ENCODE measurements at regions not wholly inside any gene's neighbourhood (a gene's known extent, or its start where the extent isn't known, plus 50 kb on each side); places are given as distances from the start of the nearest gene placed in this dataset.
"Not testable (repeated sequence)": the region's sequence is repeated elsewhere in the genome, so short reads cannot be mapped to it uniquely, and the experiment has no call there.

- ChIA-PET CTCF (no interaction called here), POLR2A (no interaction called here)
- Mint-ChIP-seq H3K9me3 (no peaks in the 10 kb centered on the region), H3K27ac (no peak overlapping the region), H3K27me3 (no peaks in the 10 kb centered on the region), H3K4me3 (no peak overlapping the region), H3K36me3 (ENCODE audit: low read depth) (no peaks in the 10 kb centered on the region), H3K4me1 (no peaks in the 10 kb centered on the region)
- DNase-seq: no peak
Observed at GRCh38 chr6:112906726-112907125, 559.6 kb downstream of the RFPL4B start.

- no peaks in the 10 kb centered on the region for H3K27me3 Mint-ChIP-seq
- H3K27ac Mint-ChIP-seq: no peak overlapping the region
- peaks cover 2% of the 10 kb centered on the region for H3K9me3 Mint-ChIP-seq
- H3K36me3 Mint-ChIP-seq (ENCODE audit: low read depth): no peaks in the 10 kb centered on the region
- POLR2A ChIA-PET: no interaction called here
- no peak for DNase-seq
- H3K4me3 Mint-ChIP-seq: no peak overlapping the region
- CTCF ChIA-PET: no interaction called here
- no peaks in the 10 kb centered on the region for H3K4me1 Mint-ChIP-seq
Observed at GRCh38 chr6:112909781-112910180, 562.7 kb downstream of the RFPL4B start.

GRCh38 chr6:112910256-112910655 is 563.1 kb downstream of the RFPL4B start:
- Mint-ChIP-seq H3K36me3 (ENCODE audit: low read depth) (no peaks in the 10 kb centered on the region), H3K9me3 (peaks cover 2% of the 10 kb centered on the region), H3K27ac (no peak overlapping the region), H3K4me1 (no peaks in the 10 kb centered on the region), H3K4me3 (no peak overlapping the region), H3K27me3 (no peaks in the 10 kb centered on the region)
- ChIA-PET CTCF (no interaction called here), POLR2A (no interaction called here)
- DNase-seq: no peak

GRCh38 chr6:112911959-112912358 is 564.8 kb downstream of the RFPL4B start:
- CTCF ChIA-PET: no interaction called here
- H3K9me3 Mint-ChIP-seq: peaks cover 2% of the 10 kb centered on the region
- no peaks in the 10 kb centered on the region for H3K4me1 Mint-ChIP-seq
- DNase-seq: no peak
- POLR2A ChIA-PET: no interaction called here
- no peak overlapping the region for H3K4me3 Mint-ChIP-seq
- H3K27ac Mint-ChIP-seq: no peak overlapping the region
- H3K36me3 Mint-ChIP-seq (ENCODE audit: low read depth): no peaks in the 10 kb centered on the region
- H3K27me3 Mint-ChIP-seq: no peaks in the 10 kb centered on the region

- H3K27me3 Mint-ChIP-seq: no peaks in the 10 kb centered on the region
- no peak overlapping the region for H3K4me3 Mint-ChIP-seq
- CTCF ChIA-PET: no interaction called here
- H3K27ac Mint-ChIP-seq: no peak overlapping the region
- H3K36me3 Mint-ChIP-seq (ENCODE audit: low read depth): no peaks in the 10 kb centered on the region
- POLR2A ChIA-PET: no interaction called here
- no peak for DNase-seq
- no peaks in the 10 kb centered on the region for H3K4me1 Mint-ChIP-seq
- H3K9me3 Mint-ChIP-seq: peaks cover 2% of the 10 kb centered on the region
Observed at GRCh38 chr6:112912416-112913101, 565.4 kb downstream of the RFPL4B start.

- not testable (repeated sequence) for H3K4me3 Mint-ChIP-seq; H3K36me3 Mint-ChIP-seq (ENCODE audit: low read depth)
Observed at GRCh38 chr6:112919744-112920143, 572.6 kb downstream of the RFPL4B start.

GRCh38 chr6:112920994-112921393 is 573.9 kb downstream of the RFPL4B start:
- H3K4me1 Mint-ChIP-seq: no peaks in the 10 kb centered on the region
- DNase-seq: no peak
- no peak overlapping the region for H3K4me3 Mint-ChIP-seq
- POLR2A ChIA-PET: no interaction called here
- H3K27ac Mint-ChIP-seq: no peak overlapping the region
- CTCF ChIA-PET: no interaction called here
- H3K9me3 Mint-ChIP-seq: peaks cover 5% of the 10 kb centered on the region
- H3K36me3 Mint-ChIP-seq (ENCODE audit: low read depth): no peaks in the 10 kb centered on the region
- H3K27me3 Mint-ChIP-seq: no peaks in the 10 kb centered on the region

More at GRCh38 chr6:112919744-112920143, 572.6 kb downstream of the RFPL4B start:
- H3K27me3 Mint-ChIP-seq, H3K4me1 Mint-ChIP-seq, DNase-seq, H3K9me3 Mint-ChIP-seq, POLR2A ChIA-PET, CTCF ChIA-PET, H3K27ac Mint-ChIP-seq: not testable (repeated sequence)

GRCh38 chr6:112923940-112924587 is 576.9 kb downstream of the RFPL4B start:
- Mint-ChIP-seq H3K9me3 (peaks cover 5% of the 10 kb centered on the region), H3K4me1 (no peaks in the 10 kb centered on the region), H3K4me3 (no peak overlapping the region), H3K27me3 (no peaks in the 10 kb centered on the region), H3K36me3 (ENCODE audit: low read depth) (no peaks in the 10 kb centered on the region), H3K27ac (no peak overlapping the region)
- CTCF ChIA-PET: no interaction called here
- POLR2A ChIA-PET: no interaction called here
- no peak for DNase-seq

- Mint-ChIP-seq H3K4me1 (no peaks in the 10 kb centered on the region), H3K27me3 (no peaks in the 10 kb centered on the region), H3K9me3 (peaks cover 2% of the 10 kb centered on the region), H3K27ac (no peak overlapping the region), H3K4me3 (no peak overlapping the region), H3K36me3 (ENCODE audit: low read depth) (no peaks in the 10 kb centered on the region)
- ChIA-PET CTCF (no interaction called here), POLR2A (no interaction called here)
- DNase-seq: no peak
Observed at GRCh38 chr6:112925702-112926101, 578.6 kb downstream of the RFPL4B start.

GRCh38 chr6:112927641-112928320 is 580.7 kb downstream of the RFPL4B start:
- H3K27me3 Mint-ChIP-seq: no peaks in the 10 kb centered on the region
- ChIA-PET CTCF (no interaction called here), POLR2A (no interaction called here)
- H3K9me3 Mint-ChIP-seq: peaks cover 2% of the 10 kb centered on the region
- no peak overlapping the region for H3K27ac Mint-ChIP-seq
- no peaks in the 10 kb centered on the region for H3K4me1 Mint-ChIP-seq
- DNase-seq: no peak
- H3K36me3 Mint-ChIP-seq (ENCODE audit: low read depth): no peaks in the 10 kb centered on the region
- no peak overlapping the region for H3K4me3 Mint-ChIP-seq

- no peaks in the 10 kb centered on the region for H3K4me1 Mint-ChIP-seq
- CTCF ChIA-PET: no interaction called here
- POLR2A ChIA-PET: no interaction called here
Observed at GRCh38 chr6:112929641-112930040, 582.5 kb downstream of the RFPL4B start.

GRCh38 chr6:112931832-112932231 is 584.7 kb downstream of the RFPL4B start:
- Mint-ChIP-seq H3K27me3 (no peaks in the 10 kb centered on the region), H3K27ac (no peak overlapping the region), H3K4me3 (no peak overlapping the region), H3K4me1 (no peaks in the 10 kb centered on the region), H3K36me3 (ENCODE audit: low read depth) (no peaks in the 10 kb centered on the region), H3K9me3 (no peaks in the 10 kb centered on the region)
- ChIA-PET POLR2A (no interaction called here), CTCF (no interaction called here)
- no peak for DNase-seq

More at GRCh38 chr6:112929641-112930040, 582.5 kb downstream of the RFPL4B start:
- DNase-seq: no peak
- Mint-ChIP-seq H3K4me3 (no peak overlapping the region), H3K36me3 (ENCODE audit: low read depth) (no peaks in the 10 kb centered on the region), H3K9me3 (no peaks in the 10 kb centered on the region), H3K27me3 (no peaks in the 10 kb centered on the region), H3K27ac (no peak overlapping the region)

GRCh38 chr6:112933947-112934346 is 586.8 kb downstream of the RFPL4B start:
- H3K27me3 Mint-ChIP-seq: no peaks in the 10 kb centered on the region
- no peaks in the 10 kb centered on the region for H3K9me3 Mint-ChIP-seq
- H3K4me3 Mint-ChIP-seq: no peak overlapping the region
- CTCF ChIA-PET: no interaction called here
- no peak for DNase-seq
- no peak overlapping the region for H3K27ac Mint-ChIP-seq
- no peaks in the 10 kb centered on the region for H3K4me1 Mint-ChIP-seq
- POLR2A ChIA-PET: no interaction called here
- H3K36me3 Mint-ChIP-seq (ENCODE audit: low read depth): no peaks in the 10 kb centered on the region

Measured in activated CD4-positive, alpha-beta memory T cell treated with anti-CD3 and anti-CD28 coated beads, Interleukin-2, amount 10 ng/mL, durations not matched to agents 7 days and 5 days (primary cell).